ENCODE measurements at regions not wholly inside any gene's neighbourhood (a gene's known extent, or its start where the extent isn't known, plus 50 kb on each side); places are given as distances from the start of the nearest gene placed in this dataset.

GRCh38 chr3:177249203-177249602 is 51.9 kb upstream of the TBL1XR1 start:
- H3K36me3 ChIP-seq (ENCODE audit: insufficient read depth, low read length) = no peaks in the 10 kb centered on the region
- H3K79me2 ChIP-seq (ENCODE audit: insufficient read depth, low read length) = no peaks in the 10 kb centered on the region
- H4K20me1 ChIP-seq (ENCODE audit: insufficient read depth, low read length) = no peaks in the 10 kb centered on the region
- DNase-seq (ENCODE audit: insufficient read length, low spot score, missing footprints) = no peak
- no peaks in the 10 kb centered on the region for H3K27me3 ChIP-seq (ENCODE audit: insufficient read depth, low read length)
- no peaks in the 10 kb centered on the region for H3K4me1 ChIP-seq (ENCODE audit: insufficient read depth, low read length)
- no peak overlapping the region for H2AFZ ChIP-seq (ENCODE audit: low read length)
- H3K4me2 ChIP-seq (ENCODE audit: insufficient read depth, low read length) = no peak overlapping the region
- TF ChIP-seq, protein P1, sequence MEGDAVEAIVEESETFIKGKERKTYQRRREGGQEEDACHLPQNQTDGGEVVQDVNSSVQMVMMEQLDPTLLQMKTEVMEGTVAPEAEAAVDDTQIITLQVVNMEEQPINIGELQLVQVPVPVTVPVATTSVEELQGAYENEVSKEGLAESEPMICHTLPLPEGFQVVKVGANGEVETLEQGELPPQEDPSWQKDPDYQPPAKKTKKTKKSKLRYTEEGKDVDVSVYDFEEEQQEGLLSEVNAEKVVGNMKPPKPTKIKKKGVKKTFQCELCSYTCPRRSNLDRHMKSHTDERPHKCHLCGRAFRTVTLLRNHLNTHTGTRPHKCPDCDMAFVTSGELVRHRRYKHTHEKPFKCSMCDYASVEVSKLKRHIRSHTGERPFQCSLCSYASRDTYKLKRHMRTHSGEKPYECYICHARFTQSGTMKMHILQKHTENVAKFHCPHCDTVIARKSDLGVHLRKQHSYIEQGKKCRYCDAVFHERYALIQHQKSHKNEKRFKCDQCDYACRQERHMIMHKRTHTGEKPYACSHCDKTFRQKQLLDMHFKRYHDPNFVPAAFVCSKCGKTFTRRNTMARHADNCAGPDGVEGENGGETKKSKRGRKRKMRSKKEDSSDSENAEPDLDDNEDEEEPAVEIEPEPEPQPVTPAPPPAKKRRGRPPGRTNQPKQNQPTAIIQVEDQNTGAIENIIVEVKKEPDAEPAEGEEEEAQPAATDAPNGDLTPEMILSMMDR (IDR thresholded peaks at IDR 0.05; ENCODE audit: extremely low read depth, low read depth, low read length) = no peak
- no peak overlapping the region for H3K4me3 ChIP-seq (ENCODE audit: insufficient read depth, low read length)
- H3K27ac ChIP-seq (ENCODE audit: low read depth, low read length) = no peak overlapping the region
- H3K9me3 ChIP-seq (ENCODE audit: low read depth, low read length) = no peaks in the 10 kb centered on the region

DNA sequence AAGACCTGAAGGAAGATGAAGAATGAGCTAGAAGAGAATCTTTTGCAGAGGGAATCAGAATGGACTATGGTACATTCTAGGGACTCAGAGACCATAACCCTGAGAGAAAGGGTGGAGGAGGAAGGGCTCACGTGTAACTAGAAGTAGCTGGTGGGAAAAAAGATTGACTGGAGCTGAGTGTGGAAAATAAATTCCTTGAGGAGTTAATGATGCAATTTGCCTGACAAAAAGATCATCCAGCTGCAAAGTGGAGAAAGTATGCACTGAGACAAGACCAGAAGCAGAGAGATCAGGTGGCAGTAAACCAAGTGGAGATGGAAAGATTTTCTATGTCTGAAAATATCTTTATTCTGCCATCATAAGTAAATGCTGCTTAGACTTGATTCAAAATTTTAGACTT is 52.9 kb upstream of the TBL1XR1 start:
- Histone ChIP-seq H4K20me1 (ENCODE audit: insufficient read depth, low read length) (no peaks in the 10 kb centered on the region), H3K4me2 (ENCODE audit: insufficient read depth, low read length) (no peak overlapping the region), H3K27me3 (ENCODE audit: insufficient read depth, low read length) (no peaks in the 10 kb centered on the region), H3K27ac (ENCODE audit: low read depth, low read length) (no peak overlapping the region), H2AFZ (ENCODE audit: low read length) (no peak overlapping the region), H3K9me3 (ENCODE audit: low read depth, low read length) (no peaks in the 10 kb centered on the region), H3K4me1 (ENCODE audit: insufficient read depth, low read length) (no peaks in the 10 kb centered on the region), H3K79me2 (ENCODE audit: insufficient read depth, low read length) (no peaks in the 10 kb centered on the region), H3K36me3 (ENCODE audit: insufficient read depth, low read length) (no peaks in the 10 kb centered on the region), H3K4me3 (ENCODE audit: insufficient read depth, low read length) (no peak overlapping the region)
- TF ChIP-seq, protein P1 (IDR thresholded peaks at IDR 0.05; ENCODE audit: extremely low read depth, low read depth, low read length) = no peak
- DNase-seq (ENCODE audit: insufficient read length, low spot score, missing footprints) = no peak

DNA sequence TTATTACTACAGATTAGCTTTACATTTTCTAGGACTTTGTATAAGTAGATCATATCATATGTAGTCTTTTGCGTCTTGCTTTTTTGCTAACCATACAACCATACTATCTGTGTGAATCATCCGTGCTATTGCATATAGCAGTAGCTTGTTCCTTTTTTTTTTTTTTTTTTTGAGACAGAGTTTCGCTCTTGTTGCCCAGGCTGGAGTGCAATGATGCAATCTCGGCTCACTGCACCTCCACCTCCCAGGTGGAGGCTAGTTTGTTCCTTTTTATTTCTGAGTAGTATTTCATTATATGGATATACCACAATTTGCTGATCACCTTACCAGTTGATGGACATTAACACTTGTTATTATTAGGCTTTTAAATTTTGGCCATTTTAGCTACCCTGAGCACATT is 54.5 kb upstream of the TBL1XR1 start:
- DNase-seq (ENCODE audit: insufficient read length, low spot score, missing footprints) = no peak
- no peaks in the 10 kb centered on the region for H3K4me1 ChIP-seq (ENCODE audit: insufficient read depth, low read length)
- no peak overlapping the region for H3K4me2 ChIP-seq (ENCODE audit: insufficient read depth, low read length)
- H2AFZ ChIP-seq (ENCODE audit: low read length) = no peak overlapping the region
- H4K20me1 ChIP-seq (ENCODE audit: insufficient read depth, low read length) = no peaks in the 10 kb centered on the region
- no peaks in the 10 kb centered on the region for H3K27me3 ChIP-seq (ENCODE audit: insufficient read depth, low read length)
- H3K27ac ChIP-seq (ENCODE audit: low read depth, low read length) = no peak overlapping the region
- no peaks in the 10 kb centered on the region for H3K36me3 ChIP-seq (ENCODE audit: insufficient read depth, low read length)
- TF ChIP-seq, protein P1 (IDR thresholded peaks at IDR 0.05; ENCODE audit: extremely low read depth, low read depth, low read length) = no peak
- H3K9me3 ChIP-seq (ENCODE audit: low read depth, low read length) = no peaks in the 10 kb centered on the region
- H3K4me3 ChIP-seq (ENCODE audit: insufficient read depth, low read length) = no peak overlapping the region
- H3K79me2 ChIP-seq (ENCODE audit: insufficient read depth, low read length) = no peaks in the 10 kb centered on the region

- Histone ChIP-seq H3K27me3 (ENCODE audit: insufficient read depth, low read length) (no peaks in the 10 kb centered on the region), H4K20me1 (ENCODE audit: insufficient read depth, low read length) (no peaks in the 10 kb centered on the region), H3K27ac (ENCODE audit: low read depth, low read length) (no peak overlapping the region), H2AFZ (ENCODE audit: low read length) (no peak overlapping the region), H3K36me3 (ENCODE audit: insufficient read depth, low read length) (no peaks in the 10 kb centered on the region), H3K79me2 (ENCODE audit: insufficient read depth, low read length) (no peaks in the 10 kb centered on the region), H3K9me3 (ENCODE audit: low read depth, low read length) (no peaks in the 10 kb centered on the region), H3K4me1 (ENCODE audit: insufficient read depth, low read length) (no peaks in the 10 kb centered on the region), H3K4me3 (ENCODE audit: insufficient read depth, low read length) (no peak overlapping the region), H3K4me2 (ENCODE audit: insufficient read depth, low read length) (no peak overlapping the region)
- DNase-seq (ENCODE audit: insufficient read length, low spot score, missing footprints) = no peak
- TF ChIP-seq, protein P1 (IDR thresholded peaks at IDR 0.05; ENCODE audit: extremely low read depth, low read depth, low read length) = no peak
Measured at GRCh38 chr3:177257006-177257405, 59.7 kb upstream of the TBL1XR1 start.

All from osteoblast (primary cell).